Activated CD4-positive, alpha-beta T cell treated with anti-CD3 and anti-CD28 coated beads, Interleukin-2, amount 50 U/mL, for 48 hours (primary cell): ENCODE measurements at regions not wholly inside any gene's neighbourhood (a gene's known extent, or its start where the extent isn't known, plus 50 kb on each side); places are given as distances from the start of the nearest gene placed in this dataset.
A peak's percentile ranks its signal among the peaks of the same experiment; 100 is the strongest.
"Not testable (repeated sequence)": the region's sequence is repeated elsewhere in the genome, so short reads cannot be mapped to it uniquely, and the experiment has no call there.

Experiments used
- DNase-seq, 2 experiments: peaks; one replicate each; pipeline ENCODE4 v3.0.0-alpha.2; 2020

DNA sequence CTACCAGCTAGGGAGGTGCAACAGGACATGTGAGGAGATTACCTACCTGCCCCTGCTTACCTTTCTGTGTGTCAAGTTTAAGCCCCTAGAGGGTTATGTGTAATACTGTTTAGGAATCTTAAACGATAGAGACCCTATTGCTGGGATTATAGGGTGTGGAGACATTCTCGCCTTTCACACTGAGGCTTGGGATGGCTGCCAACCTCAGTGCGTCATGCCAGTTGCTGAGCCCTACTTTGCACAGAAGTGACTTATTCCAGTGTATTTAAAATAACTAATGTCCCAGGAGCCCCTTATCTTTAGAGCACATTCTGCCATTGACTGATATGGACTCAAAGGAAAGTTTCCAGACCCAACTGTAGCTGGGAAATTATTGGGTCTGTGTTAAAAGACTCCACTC, 76.6 kb upstream of the XPA start:
- DNase-seq, result no peak

DNA sequence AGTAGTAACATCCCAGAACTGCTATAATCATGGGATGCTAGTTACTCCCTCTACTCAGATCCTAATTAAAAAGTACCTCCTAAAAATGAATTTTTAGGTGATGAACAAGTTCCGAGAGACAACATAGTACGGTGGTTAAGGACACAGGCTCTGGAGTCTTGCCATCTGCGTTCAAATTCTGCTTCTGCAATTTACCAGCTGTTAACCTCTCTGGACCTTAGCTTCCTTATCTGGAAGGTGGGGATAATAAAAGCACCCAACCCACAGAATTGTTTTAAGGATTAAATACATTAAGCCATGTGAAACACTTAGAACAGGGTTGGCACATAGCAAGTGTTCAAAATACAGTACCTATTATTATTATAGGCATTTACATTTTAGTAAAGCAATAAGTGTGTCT, 77.5 kb upstream of the XPA start:
- no peak for DNase-seq

DNA sequence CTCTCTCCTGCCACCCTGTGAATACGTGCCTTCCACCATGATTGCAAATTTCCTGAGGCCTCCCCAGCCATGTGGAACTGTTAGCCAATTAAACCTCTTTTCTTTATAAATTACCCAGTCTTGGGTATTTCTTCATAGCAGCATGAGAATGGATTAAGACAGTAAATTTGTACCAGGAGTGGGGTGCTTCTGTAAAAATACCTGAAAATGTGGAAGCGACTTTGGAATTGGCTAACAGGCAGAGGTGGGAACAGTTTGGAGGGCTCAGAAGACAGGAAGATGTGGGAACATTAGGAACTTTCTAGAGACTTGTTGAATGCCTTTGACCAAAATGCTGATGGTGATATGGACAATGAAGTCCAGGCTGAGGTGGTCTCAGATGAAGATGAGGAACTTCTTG, 74.3 kb upstream of the FOXE1 start:
- not testable (repeated sequence) for DNase-seq

DNA sequence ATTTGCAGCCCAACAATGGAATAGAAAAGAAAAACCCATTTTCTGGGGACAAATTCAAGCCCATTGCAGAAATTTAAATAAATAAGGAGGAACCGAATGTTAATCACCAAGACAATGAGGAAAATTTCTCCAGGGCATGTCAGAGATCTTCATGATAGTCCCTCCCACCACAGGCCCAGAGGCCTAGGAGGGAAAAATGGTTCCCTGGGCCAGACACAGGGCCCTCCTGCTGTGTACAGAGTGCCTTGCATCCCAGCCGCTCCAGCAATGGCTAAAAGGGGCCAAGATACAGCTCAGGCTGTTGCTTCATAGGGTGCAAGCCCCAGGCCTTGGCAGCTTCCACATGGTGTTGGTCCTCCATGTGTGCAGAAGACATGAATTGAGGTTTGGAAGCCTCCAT, 73.4 kb upstream of the FOXE1 start:
- no peak for DNase-seq

DNA sequence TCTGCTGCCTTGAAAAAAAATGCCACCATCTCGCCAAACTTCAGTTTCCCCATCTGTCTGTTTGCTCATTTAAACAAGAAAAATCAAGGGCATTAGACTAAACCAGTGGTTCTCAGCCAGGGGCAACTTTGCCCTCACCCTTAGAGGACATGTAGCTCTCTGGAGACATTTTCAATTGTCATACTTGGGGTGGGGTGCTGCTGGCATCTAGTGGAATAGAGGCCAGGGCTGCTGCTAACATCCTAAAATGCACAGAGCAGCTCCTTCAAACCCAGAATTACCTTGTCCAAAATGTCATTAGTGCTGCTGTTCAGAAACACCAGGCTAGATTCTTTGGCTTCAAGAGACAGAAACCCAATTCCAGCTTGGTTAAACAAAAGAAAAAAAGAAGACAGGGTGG, 71.1 kb upstream of the FOXE1 start:
- no peak for DNase-seq

DNA sequence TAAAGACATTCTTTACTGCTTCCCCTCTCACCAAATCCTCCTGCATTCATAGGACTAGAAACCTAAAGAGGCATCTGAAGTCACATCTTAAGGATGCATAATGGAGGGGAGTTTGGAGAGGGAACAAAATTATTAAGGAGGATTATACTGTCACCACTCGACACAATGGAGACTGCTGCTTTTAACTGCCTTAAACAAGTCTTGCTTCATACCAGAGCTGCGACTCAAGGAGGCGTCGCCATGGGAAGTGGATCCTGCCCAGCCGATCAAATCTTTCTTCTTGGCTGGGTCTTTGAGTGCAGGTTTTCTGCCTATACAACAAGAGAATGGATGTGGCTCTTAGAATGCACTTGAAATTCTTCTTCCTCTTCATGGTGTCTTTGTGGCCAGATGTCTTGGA, 66.7 kb upstream of the FOXE1 start:
- no peak for DNase-seq

DNA sequence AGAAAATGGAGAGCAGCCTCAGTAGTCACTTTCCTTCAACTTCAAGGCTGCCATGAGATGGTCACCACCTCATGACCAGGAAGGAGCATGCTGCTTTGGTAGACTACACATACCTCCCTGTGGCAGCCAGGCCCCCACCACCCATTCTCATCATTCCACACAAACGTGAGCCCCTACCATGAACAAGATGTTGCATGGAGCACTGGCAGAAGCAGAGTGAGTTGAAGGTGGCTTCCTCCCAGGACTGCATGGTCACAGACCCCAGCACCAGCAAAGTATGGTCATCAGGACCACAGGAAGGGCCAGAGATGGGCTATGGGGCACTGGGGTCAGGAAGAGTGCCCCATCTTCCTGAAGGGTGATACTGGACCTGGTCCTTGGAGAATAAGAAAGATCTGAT, 65.5 kb upstream of the FOXE1 start:
- DNase-seq, result no peak

DNA sequence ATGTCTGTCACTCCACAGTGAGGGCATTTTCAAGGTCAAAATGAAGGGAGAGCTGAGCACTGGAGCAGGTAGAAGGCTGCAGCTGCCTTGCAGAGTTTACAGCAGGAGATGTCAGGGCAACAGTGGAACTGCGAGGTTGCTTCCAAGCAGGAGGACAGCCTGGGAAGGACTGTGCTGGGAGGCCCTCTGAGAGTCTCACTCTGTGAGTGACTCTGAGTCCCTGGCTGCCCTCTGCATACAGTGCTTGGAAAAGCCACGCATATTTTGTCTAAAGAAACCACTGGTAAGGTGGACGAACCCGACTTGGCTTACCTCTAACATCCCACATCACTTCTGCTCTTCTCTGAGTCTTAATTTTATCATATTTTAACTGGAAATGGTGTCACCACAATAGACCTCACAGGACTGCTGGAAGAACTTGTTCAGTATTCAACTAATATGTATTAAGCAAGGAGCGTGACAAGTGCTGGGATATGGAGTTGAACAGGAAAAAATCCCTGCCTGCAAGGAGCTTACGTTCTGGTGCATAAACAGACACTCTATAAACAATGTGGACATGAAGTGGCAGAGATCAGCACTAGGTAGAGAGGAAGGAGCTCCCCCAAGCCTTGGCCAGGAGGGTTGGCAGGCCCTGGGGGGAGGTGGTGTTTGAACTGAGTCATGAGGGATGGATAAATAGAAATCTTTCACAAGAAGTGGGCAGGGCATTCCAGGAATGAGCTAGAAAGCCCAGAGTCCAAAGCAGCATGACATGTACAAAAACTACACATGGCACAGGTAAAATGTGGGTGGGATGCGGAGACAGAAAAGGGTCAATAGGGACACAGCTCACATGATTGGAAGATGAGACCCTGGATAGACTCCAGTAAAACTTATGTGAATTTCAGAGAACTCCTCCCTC, 64.0 kb upstream of the FOXE1 start:
- no peak for DNase-seq

DNA sequence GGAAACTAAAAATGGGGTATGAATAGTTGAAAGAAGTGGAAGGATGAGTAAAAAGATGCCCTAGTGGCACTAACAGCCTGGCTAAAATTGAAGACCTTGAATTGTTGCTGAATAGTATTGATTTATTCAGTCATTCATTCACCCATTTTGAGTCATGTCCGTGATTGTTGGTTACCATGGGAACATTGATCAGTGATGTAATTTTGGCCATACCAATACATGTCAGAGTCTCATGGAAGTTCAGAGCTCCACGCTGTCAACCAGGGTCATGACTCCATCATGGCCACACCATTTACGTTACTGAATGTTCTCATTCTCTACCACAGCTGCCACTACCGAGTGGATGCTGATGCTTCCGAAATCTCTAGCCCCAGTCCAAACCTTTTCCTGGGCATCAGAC, 62.5 kb upstream of the FOXE1 start:
- no peak for DNase-seq

DNA sequence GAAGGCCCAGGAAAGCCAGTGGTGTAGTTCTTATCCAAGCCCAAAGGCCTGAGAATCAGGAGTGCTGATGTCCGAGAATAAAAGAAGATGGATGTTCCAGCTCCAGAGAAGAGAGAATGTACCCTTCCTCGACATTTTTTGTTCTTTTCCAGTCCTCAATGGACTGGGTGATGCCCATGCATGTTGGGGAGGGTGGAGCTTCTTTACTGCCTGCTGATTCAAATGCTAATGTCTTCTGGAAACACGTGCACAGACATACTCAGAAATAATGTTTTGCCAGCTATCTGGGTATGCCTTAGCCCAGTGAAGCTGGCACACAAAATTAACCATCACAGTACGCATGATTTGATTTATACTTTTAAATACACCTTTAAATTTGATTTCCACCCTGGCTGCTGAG, 61.5 kb upstream of the FOXE1 start:
- no peak for DNase-seq

DNA sequence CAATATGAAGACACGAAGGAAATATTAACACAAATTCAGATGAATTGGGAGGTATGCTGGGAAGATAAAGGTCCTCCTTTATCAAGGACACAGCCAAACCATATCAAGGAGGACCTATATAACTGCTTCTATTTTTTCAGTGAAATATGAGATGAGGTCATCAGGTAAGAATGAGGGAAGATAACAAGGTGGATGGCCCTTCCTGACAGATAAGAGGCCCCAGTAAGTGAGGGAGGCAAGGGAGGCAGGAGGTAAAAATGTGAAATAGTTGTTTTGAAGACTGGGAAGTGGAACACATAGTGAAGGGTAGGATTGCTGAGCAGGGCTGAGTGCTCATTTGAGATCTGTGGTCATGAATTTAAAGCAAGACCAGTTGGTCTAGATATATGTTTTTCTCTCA, 60.0 kb upstream of the FOXE1 start:
- no peak for DNase-seq

DNA sequence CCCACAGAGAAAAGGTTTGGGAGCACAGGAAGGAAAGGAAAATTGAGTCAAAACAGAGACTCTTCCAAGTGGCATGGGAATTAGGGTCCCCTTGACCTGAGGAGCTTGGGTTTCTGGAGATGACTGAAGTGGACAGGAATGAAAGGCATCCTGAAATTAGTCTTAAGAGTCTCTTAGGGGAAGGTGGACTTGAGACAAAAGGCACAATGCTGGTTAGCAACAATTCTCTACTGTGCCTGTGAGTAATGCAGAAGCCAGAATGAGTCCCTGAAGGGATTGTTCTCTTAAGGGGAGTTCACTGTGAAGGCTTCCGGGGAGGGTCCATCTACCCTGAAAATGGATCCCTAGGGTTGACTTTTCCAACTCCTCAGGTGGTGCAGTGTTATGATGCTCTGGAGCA, 58.4 kb upstream of the FOXE1 start:
- DNase-seq, result no peak

DNA sequence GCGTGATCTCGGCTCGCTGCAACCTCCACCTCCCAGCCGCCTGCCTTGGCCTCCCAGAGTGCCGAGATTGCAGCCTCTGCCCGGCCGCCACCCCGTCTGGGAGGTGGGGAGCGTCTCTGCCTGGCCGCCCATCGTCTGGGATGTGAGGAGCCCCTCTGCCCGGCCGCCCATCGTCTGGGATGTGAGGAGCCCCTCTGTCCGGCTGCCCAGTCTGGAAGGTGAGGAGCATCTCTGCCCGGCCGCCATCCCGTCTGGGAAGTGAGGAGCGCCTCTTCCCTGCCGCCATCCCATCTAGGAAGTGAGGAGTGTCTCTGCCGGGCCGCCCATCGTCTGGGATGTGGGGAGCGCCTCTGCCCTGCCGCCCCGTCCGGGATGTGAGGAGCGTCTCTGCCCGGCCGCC, 56.9 kb upstream of the FOXE1 start:
- not testable (repeated sequence) for DNase-seq

DNA sequence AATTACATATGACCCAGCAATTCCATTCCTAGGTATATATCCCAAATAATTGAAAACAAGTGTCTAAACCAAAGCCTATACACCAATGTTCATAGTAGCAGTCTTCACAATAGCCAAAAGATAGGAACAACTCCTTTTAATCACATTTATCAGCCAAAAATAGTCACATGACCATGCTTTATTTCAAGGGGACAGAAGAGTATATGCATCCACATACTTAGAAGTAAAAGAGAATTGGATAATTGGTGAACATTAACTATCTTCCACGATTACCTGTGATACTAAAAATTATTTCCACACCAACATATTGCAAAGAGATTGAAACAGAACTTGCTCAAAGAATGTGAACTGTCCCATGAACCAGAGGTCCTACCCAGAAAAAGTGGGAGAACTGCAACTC, 51.8 kb upstream of the FOXE1 start:
- no peak for DNase-seq

DNA sequence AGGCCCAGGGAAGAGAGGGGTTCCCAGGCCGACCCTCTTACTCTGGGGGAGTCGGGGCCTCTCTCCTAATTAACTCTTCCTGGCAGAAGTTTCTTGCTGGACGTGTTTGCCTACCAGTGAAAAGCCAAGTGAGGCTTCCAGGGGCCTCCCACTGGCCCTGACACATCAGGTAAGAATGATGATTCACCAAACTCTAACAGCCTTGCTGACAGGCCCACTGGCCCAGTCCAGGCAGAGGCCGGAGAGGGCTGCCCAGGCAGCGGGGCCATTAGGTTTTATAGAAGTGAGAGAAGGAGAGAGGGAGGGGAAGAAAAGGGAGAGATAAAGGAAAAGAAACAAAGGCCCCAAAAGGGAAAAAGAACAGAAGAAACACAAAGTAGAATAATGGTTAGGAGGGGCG, 50.8 kb upstream of the FOXE1 start:
- DNase-seq, result no peak

DNA sequence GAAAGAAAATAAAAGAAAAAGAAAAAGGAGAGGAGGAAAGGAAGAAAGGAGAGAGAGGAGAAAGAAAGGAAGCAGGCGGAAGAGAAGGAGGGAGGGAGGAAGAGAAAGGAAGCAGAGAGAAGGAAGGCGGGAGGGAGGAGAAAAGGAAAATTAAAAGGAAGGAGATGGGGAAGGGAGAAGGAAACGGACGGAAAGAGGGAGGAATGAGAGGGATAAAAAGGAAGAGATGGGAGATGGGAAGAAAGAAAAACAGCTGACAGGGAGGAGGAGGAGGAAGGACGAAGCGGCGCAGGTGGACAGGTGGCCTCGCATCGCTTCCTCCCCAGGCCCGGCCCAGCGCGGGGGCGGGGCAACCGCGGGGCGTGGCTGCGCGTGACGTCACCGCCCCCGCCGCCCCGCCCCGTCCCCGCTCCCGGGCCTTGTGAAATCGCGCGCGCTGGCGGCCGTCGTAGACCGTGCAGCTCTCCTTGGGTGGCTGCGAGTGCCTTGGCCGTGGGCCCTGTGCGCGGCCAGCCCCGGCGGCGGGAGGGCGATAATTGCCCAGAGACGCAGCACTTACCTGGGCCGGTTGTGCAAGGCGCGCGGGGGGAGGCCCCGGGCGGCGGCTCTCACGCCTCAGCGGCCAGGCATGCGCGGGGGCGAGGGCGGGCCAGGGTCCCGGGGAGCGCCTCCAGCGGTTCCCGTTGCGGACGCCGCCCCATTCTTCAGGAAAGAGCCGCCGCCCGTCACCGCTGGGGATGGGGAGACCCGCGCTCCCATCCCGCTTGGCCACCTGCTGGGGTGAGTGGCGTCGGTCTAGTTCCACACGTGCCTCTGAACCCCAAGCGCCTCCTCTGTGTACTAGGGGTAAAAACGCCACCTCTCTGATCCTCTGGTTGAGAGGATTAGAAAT, 49.6 kb upstream of the FOXE1 start:
- DNase-seq, result peak; percentile 67
